GM12878 (cell line): ENCODE measurements at regions not wholly inside any gene's neighbourhood (a gene's known extent, or its start where the extent isn't known, plus 50 kb on each side); places are given as distances from the start of the nearest gene placed in this dataset.

Experiments
- ATAC-seq: fragments of 200-7000 bp; cut with Tn5 transposase; 3 replicates; pipeline ENCODE4 v1.9.1; 2020; ENCODE audit warnings: mild to moderate bottlenecking, moderate library complexity
- BruUV-seq: library from RNA; stranded (reverse); fragments of 400-500 nt; replicated peaks from 2 replicates; lab custom pipeline; 2021; lab: Mats Ljungman, UMichigan
- CTCF ChIA-PET: fragments of 300-600 bp; sonication (Branson Sonifier 250); formaldehyde crosslinking; extraction: SDS; loops from one replicate; lab custom pipeline; 2021; ENCODE audit warnings: inconsistent platforms; lab: Yijun Ruan, JAX
- POLR2A ChIA-PET: fragments of 350-600 bp; formaldehyde crosslinking; extraction: SDS; loops from one replicate; lab custom pipeline; 2021; ENCODE audit warnings: inconsistent platforms; lab: Charles Lee
- RAD21 ChIA-PET: fragments of 300-600 bp; sonication (Branson Sonifier 250); formaldehyde crosslinking; loops from one replicate; lab custom pipeline; 2023; ENCODE audit warnings: antibody characterized with exemption; ENCODE audit not compliant: unreplicated experiment; lab: Charles Lee
- SMC1A ChIA-PET: fragments of 300-600 bp; sonication (Branson Sonifier 250); formaldehyde crosslinking; loops from one replicate; lab custom pipeline; 2023; ENCODE audit not compliant: unreplicated experiment, uncharacterized antibody; lab: Charles Lee
- DNase-seq: peaks from one replicate; pipeline ENCODE4 v3.0.0-alpha.2; 2011; ENCODE audit warnings: low read depth, low spot score
- FAIRE-seq: peaks from 3 replicates; lab custom pipeline; 2011; peaks lifted over from hg19 to GRCh38; lab: Jason Lieb, UNC
- H2AFZ ChIP-seq: 2 replicates; pipeline ENCODE4 v1.6.0; 2011; ENCODE audit warnings: low read depth, low read length, control low read depth; ENCODE audit not compliant: control insufficient read depth
- H3K27ac ChIP-seq: 2 replicates; pipeline ENCODE4 v1.5.1; 2011; ENCODE audit warnings: control low read depth; ENCODE audit not compliant: control insufficient read depth, insufficient read depth
- H3K27me3 ChIP-seq, 2 experiments: replicated peaks in 1 of 2; 2 replicates each; pipeline versions ENCODE4 v1.6.0 to v1.6.1; 2011; ENCODE audit warnings: low read length in 1 of 2; ENCODE audit not compliant: control insufficient read depth in 2 of 2, insufficient read depth in 2 of 2
- H3K36me3 ChIP-seq, 2 experiments: 2 replicates each; pipeline ENCODE4 v1.5.1; 2011; ENCODE audit warnings: low read length in 1 of 2; ENCODE audit not compliant: control insufficient read depth in 2 of 2, insufficient read depth in 2 of 2
- H3K4me1 ChIP-seq: 2 replicates; pipeline ENCODE4 v1.6.1; 2011; ENCODE audit warnings: mild to moderate bottlenecking, low read length, moderate library complexity, mixed read lengths; ENCODE audit not compliant: control insufficient read depth, insufficient read depth
- H3K4me2 ChIP-seq: 2 replicates; pipeline ENCODE4 v1.6.0; 2011; ENCODE audit warnings: control low read depth; ENCODE audit not compliant: control insufficient read depth, insufficient read depth
- H3K4me3 ChIP-seq: fragments of 200-600 bp; sonication (generic); 2 replicates; pipeline ENCODE4 v1.5.1; 2016
- H3K79me2 ChIP-seq: 2 replicates; pipeline ENCODE4 v1.6.0; 2011; ENCODE audit warnings: low read length; ENCODE audit not compliant: control insufficient read depth, insufficient read depth
- H3K9ac ChIP-seq: 2 replicates; pipeline ENCODE4 v1.8.0; 2011; ENCODE audit warnings: low read length, control low read depth, mixed read lengths; ENCODE audit not compliant: control insufficient read depth, insufficient read depth
- H3K9me3 ChIP-seq: replicated peaks from 3 replicates; pipeline ENCODE4 v1.5.1; 2011; ENCODE audit warnings: mild to moderate bottlenecking, low read length; ENCODE audit not compliant: control insufficient read depth, insufficient read depth
- H4K20me1 ChIP-seq: 2 replicates; pipeline ENCODE4 v1.6.0; 2011; ENCODE audit not compliant: control insufficient read depth, insufficient read depth
- IKZF2 ChIP-seq, 2 experiments: fragments of 450-650 bp; IDR thresholded peaks; 2 replicates each; pipeline ENCODE4 v1.6.1; 2017; ENCODE audit warnings: mild to moderate bottlenecking in 2 of 2, moderate library complexity in 2 of 2
- NFYA ChIP-seq: IDR thresholded peaks from 2 replicates; pipeline ENCODE4 v1.6.1; 2011; ENCODE audit warnings: low read depth, mild to moderate bottlenecking, low read length, improper control_type of control experiment, borderline replicate concordance
- POLR2AphosphoS2 ChIP-seq: IDR thresholded peaks from 2 replicates; pipeline ENCODE4 v1.6.1; 2011; ENCODE audit warnings: low read depth, mild to moderate bottlenecking, low read length, improper control_type of control experiment, moderate library complexity
- RAD51 ChIP-seq: fragments of 450-650 bp; IDR thresholded peaks from 2 replicates; pipeline ENCODE4 v1.6.1; 2016; ENCODE audit warnings: moderate library complexity, mild to moderate bottlenecking, inconsistent platforms
- RELA ChIP-seq: fragments of 450-650 bp; IDR thresholded peaks from 2 replicates; pipeline ENCODE4 v1.8.0; 2014; ENCODE audit warnings: borderline replicate concordance; ENCODE audit not compliant: partially characterized antibody
- SIX5 ChIP-seq: IDR thresholded peaks from 2 replicates; pipeline ENCODE4 v1.6.1; 2011; ENCODE audit warnings: mild to moderate bottlenecking, low read depth, low read length, moderate library complexity; ENCODE audit not compliant: severe bottlenecking
- SMAD5 ChIP-seq: IDR thresholded peaks from 2 replicates; pipeline ENCODE4 v1.6.1; 2016; ENCODE audit warnings: antibody characterized with exemption, low read depth
- WGBS: methylation state at CpG from one replicate; pipeline ENCODE4 v1.1.6; 2016; ENCODE audit warnings: low lambda C conversion rate; ENCODE audit not compliant: insufficient replicate concordance, insufficient coverage; ENCODE audit errors: missing lambda C conversion rate; 5-methylcytosine and 5-hydroxymethylcytosine counted together
- in situ Hi-C: fragments of 300-500 bp; cut with MboI; formaldehyde crosslinking; loops from 9 replicates; pipeline ENCODE4 v1.14.3; 2018; ENCODE audit warnings: mixed read lengths
- intact Hi-C: fragments of 100-400 bp; cut with micrococcal nuclease; formaldehyde crosslinking; loops from one replicate; pipeline ENCODE4 v1.14.2; 2022; ENCODE audit not compliant: unreplicated experiment
- TF ChIP-seq, protein P1 (sequence below): fragments of 450-650 bp; IDR thresholded peaks from 2 replicates; pipeline ENCODE4 v1.6.1; 2017; ENCODE audit warnings: low read depth, mild to moderate bottlenecking, moderate library complexity
- TF ChIP-seq, protein P2 (sequence below): IDR thresholded peaks from 2 replicates; pipeline ENCODE4 v1.6.1; 2012; ENCODE audit warnings: improper control_type of control experiment, low read depth, low read length; ENCODE audit not compliant: insufficient replicate concordance

DNA sequence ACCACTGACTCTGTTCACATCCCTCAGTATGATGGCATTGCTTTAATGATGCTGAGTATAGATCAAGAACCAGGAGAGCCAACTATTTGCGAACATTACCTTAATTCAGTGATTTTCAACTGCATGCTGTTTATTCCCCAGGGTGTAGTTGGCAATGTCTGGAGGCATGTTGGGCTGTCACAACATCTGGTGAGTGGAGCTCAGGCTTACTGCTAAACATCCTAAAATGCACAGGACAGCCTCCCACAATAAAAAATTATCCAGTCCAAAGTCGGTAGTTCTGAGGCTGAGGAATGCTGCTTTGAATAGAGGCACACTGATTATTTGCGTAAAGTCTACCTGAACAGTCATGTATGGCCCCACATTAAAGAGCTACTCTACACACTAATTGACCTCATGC, 94.8 kb upstream of the OPRM1 start:
- H3K9me3 ChIP-seq: no peaks in the 10 kb centered on the region
- no peak overlapping the region for H3K9ac ChIP-seq
- no peaks in the 10 kb centered on the region for H3K4me1 ChIP-seq
- WGBS: 42% methylated on average over 3 of the region's 3 CpGs
- intact Hi-C loops (loop anchor here (10.0 kb wide), 3 partner anchors 331 to 909 kb away; no protein-coding TSS in a partner anchor), in situ Hi-C loops (no loop called here)
- POLR2A ChIA-PET: no interaction called here
- no peak overlapping the region for H2AFZ ChIP-seq
- SMC1A ChIA-PET: interaction anchor here (1.0 to 1.2 kb wide), 2 partner anchors 17 to 989 kb away, joined by 3 read pairs; no protein-coding TSS in a partner anchor
- no TSS peak for BruUV-seq
- no peak overlapping the region for H3K4me3 ChIP-seq
- H4K20me1 ChIP-seq: no peaks in the 10 kb centered on the region
- no peaks in the 10 kb centered on the region for H3K79me2 ChIP-seq
- FAIRE-seq (no peak), ATAC-seq (no peak)
- H3K36me3 ChIP-seq: no peaks in the 10 kb centered on the region
- TF ChIP-seq SMAD5 (no peak), SIX5 (no peak), NFYA (no peak), RAD51 (no peak), RELA (no peak), POLR2AphosphoS2 (no peak), IKZF2 (IDR thresholded peaks at IDR 0.05) (no peak)
- TF ChIP-seq, protein P1, sequence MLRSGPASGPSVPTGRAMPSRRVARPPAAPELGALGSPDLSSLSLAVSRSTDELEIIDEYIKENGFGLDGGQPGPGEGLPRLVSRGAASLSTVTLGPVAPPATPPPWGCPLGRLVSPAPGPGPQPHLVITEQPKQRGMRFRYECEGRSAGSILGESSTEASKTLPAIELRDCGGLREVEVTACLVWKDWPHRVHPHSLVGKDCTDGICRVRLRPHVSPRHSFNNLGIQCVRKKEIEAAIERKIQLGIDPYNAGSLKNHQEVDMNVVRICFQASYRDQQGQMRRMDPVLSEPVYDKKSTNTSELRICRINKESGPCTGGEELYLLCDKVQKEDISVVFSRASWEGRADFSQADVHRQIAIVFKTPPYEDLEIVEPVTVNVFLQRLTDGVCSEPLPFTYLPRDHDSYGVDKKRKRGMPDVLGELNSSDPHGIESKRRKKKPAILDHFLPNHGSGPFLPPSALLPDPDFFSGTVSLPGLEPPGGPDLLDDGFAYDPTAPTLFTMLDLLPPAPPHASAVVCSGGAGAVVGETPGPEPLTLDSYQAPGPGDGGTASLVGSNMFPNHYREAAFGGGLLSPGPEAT: no peak
- TF ChIP-seq, protein P2, sequence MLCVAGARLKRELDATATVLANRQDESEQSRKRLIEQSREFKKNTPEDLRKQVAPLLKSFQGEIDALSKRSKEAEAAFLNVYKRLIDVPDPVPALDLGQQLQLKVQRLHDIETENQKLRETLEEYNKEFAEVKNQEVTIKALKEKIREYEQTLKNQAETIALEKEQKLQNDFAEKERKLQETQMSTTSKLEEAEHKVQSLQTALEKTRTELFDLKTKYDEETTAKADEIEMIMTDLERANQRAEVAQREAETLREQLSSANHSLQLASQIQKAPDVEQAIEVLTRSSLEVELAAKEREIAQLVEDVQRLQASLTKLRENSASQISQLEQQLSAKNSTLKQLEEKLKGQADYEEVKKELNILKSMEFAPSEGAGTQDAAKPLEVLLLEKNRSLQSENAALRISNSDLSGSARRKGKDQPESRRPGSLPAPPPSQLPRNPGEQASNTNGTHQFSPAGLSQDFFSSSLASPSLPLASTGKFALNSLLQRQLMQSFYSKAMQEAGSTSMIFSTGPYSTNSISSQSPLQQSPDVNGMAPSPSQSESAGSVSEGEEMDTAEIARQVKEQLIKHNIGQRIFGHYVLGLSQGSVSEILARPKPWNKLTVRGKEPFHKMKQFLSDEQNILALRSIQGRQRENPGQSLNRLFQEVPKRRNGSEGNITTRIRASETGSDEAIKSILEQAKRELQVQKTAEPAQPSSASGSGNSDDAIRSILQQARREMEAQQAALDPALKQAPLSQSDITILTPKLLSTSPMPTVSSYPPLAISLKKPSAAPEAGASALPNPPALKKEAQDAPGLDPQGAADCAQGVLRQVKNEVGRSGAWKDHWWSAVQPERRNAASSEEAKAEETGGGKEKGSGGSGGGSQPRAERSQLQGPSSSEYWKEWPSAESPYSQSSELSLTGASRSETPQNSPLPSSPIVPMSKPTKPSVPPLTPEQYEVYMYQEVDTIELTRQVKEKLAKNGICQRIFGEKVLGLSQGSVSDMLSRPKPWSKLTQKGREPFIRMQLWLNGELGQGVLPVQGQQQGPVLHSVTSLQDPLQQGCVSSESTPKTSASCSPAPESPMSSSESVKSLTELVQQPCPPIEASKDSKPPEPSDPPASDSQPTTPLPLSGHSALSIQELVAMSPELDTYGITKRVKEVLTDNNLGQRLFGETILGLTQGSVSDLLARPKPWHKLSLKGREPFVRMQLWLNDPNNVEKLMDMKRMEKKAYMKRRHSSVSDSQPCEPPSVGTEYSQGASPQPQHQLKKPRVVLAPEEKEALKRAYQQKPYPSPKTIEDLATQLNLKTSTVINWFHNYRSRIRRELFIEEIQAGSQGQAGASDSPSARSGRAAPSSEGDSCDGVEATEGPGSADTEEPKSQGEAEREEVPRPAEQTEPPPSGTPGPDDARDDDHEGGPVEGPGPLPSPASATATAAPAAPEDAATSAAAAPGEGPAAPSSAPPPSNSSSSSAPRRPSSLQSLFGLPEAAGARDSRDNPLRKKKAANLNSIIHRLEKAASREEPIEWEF: no peak
- TF ChIP-seq, all 136 proteins: peak for 0
- no peak overlapping the region for H3K4me2 ChIP-seq
- DNase-seq: no peak
- no peaks in the 10 kb centered on the region; a peak in 1 of 4 replicates for H3K27me3 ChIP-seq
- RAD21 ChIA-PET: interaction anchor here (0.9 kb wide), 1 partner anchor 77 kb away, joined by 3 read pairs; no protein-coding TSS in a partner anchor
- CTCF ChIA-PET: interaction anchor here (1.2 to 1.9 kb wide), 2 partner anchors 13 to 713 kb away, joined by 5 read pairs; no protein-coding TSS in a partner anchor
- no peak overlapping the region for H3K27ac ChIP-seq
